ENCODE measurements at regions not wholly inside any gene's neighbourhood (a gene's known extent, or its start where the extent isn't known, plus 50 kb on each side); places are given as distances from the start of the nearest gene placed in this dataset.

DNA sequence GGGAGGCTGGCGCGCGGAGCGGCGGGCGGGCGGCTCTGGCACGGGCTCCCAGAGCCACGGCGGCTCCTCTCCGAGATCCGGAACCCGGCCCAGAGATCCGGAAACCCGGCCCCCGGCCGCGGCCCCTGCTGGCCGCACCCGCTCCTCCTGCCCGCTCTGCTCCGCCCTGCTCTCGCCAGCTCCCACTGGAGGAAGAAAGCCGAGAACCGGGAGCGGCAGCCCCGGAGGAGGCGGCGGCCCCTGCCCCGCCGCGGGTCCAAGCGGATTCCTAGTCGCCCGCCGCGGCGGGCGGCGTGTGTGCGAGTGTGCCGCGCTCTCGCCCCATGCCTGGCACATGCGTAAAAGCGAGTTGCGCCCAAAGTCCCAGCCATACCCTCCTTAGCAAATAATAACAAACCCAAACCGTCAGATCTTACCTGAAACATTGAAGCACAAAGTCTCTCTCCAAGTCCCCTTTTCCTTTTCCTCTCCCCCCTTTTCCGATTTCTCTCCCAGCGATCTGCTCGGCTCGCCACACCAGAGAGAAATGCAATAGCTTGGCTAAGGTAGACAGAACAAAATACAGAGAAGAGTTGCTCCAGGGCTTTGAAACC is 108.7 kb upstream of the KCTD1 start:
- H3K4me1 ChIP-seq = no peaks in the 10 kb centered on the region
- no peaks in the 10 kb centered on the region for H3K9me3 ChIP-seq
- peak overlapping the region; percentile 86 to 94 for H3K27ac ChIP-seq
- no peaks in the 10 kb centered on the region for H3K27me3 ChIP-seq
- DNase-seq = peak; percentile 71 to 78
- H3K36me3 ChIP-seq = no peaks in the 10 kb centered on the region
- peak overlapping the region; percentile 52 to 73 for H3K4me3 ChIP-seq
- peak; percentile 22 to 30 for TF ChIP-seq POLR2A (IDR thresholded peaks at IDR 0.05)
- TF ChIP-seq, protein P1, sequence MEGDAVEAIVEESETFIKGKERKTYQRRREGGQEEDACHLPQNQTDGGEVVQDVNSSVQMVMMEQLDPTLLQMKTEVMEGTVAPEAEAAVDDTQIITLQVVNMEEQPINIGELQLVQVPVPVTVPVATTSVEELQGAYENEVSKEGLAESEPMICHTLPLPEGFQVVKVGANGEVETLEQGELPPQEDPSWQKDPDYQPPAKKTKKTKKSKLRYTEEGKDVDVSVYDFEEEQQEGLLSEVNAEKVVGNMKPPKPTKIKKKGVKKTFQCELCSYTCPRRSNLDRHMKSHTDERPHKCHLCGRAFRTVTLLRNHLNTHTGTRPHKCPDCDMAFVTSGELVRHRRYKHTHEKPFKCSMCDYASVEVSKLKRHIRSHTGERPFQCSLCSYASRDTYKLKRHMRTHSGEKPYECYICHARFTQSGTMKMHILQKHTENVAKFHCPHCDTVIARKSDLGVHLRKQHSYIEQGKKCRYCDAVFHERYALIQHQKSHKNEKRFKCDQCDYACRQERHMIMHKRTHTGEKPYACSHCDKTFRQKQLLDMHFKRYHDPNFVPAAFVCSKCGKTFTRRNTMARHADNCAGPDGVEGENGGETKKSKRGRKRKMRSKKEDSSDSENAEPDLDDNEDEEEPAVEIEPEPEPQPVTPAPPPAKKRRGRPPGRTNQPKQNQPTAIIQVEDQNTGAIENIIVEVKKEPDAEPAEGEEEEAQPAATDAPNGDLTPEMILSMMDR (IDR thresholded peaks at IDR 0.05) = peak in 3 of 4 experiments; percentile 14 to 60 (median 41)
- intact Hi-C loops (cut with DNase I; ENCODE audit: low total_unique reads) = loop anchor here (10.0 kb wide), 1 partner anchor 112 kb away; the partner anchor contains the start of gene KCTD1

DNA sequence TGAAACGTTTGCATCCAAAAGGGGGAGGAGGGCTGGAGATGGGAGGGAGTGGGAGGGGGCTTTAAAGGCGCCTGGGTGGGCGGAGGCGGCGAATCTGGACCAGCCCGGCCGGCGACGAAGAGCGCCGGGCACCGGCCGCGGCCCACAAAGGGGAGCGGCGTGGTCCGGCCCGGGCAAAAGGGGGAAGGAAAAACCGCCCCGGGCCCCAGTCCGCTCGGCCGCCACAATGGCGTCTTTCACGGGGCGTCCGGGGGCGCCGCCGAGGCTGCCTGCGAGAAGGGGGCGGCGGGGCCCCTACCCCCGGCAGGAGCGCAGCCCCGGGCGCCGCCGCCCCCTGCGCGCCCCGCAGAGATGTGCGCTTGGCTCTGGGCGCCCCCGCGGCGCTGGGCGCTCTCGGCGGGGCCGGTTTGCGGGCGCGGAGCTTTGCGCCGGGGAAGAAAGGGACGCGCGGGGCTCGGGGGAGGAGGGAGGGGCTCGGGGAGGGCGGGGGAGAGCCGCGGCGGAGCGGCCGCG is 108.1 kb upstream of the KCTD1 start:
- Histone ChIP-seq H3K4me1 (no peaks in the 10 kb centered on the region), H3K27ac (peak overlapping the region; percentile 86 to 94), H3K4me3 (peak overlapping the region; percentile 52 to 73), H3K9me3 (no peaks in the 10 kb centered on the region), H3K27me3 (no peaks in the 10 kb centered on the region), H3K36me3 (no peaks in the 10 kb centered on the region)
- peak in 1 of 2 donors; percentile 23 for DNase-seq
- intact Hi-C loops (cut with DNase I; ENCODE audit: low total_unique reads) = loop anchor here (10.0 kb wide), 1 partner anchor 112 kb away; the partner anchor contains the start of gene KCTD1
- TF ChIP-seq, protein P1 (IDR thresholded peaks at IDR 0.05) = no peak
- TF ChIP-seq POLR2A (IDR thresholded peaks at IDR 0.05) = no peak

DNA sequence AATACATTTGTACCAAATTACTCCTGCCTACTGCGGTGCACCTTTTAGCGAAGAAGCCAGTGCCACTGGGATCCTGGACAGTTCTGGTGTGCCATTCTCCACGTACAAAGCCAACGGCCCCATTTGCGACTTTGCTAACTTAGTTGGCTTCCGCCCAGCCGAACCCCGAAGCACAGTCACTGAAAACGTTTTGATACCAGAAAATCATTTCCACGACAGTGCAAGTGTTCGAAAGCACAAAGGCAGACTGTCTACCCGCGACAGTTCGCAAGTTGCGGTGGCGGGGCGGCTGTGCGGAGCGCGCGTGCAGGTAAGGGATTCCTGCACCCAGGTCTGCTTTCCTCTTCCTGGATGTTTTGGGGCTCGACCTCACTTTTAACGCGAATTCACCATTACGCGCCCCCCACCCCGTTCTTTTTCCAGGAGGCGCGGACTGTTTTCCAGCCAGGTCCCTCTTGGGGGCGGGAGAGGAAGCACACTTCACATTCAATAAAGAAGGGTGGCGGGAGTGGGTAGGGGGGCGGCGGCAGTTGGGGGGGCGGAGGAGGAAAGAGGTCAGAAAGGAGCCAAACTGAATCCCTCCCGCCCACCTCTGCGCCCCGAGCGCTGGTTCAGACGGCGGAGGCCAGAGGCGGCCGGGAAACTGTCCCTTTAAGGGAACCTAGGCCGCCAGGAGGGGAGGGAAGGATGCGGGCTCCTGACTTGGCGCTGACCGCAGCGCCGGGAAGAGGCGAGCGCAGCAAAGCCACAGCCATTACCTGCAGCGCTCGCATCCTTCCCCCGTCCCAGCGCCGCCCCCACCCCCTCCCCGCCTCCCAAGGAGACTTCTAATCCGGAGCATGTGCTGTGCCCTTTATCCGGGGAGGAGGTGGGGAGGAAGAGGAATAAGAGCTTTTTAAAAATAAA is 107.4 kb upstream of the KCTD1 start:
- DNase-seq = peak; percentile 55 to 59
- H3K27ac ChIP-seq = peak overlapping the region; percentile 86 to 94
- intact Hi-C loops (cut with DNase I; ENCODE audit: low total_unique reads) = loop anchor here (10.0 kb wide), 1 partner anchor 111 kb away; the partner anchor contains the start of gene KCTD1

DNA sequence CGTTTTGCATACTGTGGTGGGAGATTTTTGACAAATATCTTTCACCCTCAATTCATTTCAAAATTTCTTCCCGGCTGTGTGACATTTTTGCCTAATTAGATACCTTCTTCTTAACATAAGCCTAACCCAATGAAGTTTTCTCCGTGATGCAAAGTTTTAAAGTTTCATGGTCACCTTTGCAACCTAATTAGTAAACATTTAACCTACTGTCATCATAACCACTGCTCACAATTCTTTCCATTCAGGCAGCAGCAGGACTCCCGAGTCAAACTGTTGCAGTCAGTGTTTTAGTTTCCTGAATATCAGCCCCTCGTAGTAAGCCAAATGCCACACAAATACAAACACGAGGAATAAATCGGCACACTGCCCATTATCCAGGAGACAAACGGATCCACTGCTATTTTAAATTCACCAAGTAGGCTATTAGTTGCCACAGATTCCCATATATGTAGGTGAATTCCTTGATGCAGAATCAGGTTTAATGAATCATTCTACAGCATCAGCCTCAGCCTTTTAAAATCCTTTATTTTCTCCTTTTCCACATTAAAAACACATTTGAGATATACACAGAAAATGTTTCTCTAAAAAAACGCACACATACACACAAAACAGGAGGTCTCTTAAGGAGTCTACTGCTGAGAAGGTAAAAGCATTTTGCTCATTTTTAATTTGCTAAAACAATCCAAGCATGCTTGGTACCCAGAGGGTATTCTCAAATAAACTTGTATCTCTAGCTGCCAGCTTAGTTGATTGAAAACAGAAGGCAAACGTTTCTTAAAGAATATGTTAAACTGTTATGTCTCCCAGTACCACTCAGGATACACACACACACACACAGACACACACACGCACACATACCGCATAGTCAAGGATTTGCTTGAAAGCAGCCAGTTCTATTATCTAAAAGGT is 106.5 kb upstream of the KCTD1 start:
- Histone ChIP-seq H3K27ac (peak overlapping the region; percentile 86 to 94), H3K27me3 (no peaks in the 10 kb centered on the region), H3K4me3 (peak overlapping the region in 1 of 2 donors; percentile 73), H3K4me1 (no peaks in the 10 kb centered on the region), H3K36me3 (no peaks in the 10 kb centered on the region), H3K9me3 (no peaks in the 10 kb centered on the region)
- no peak for DNase-seq
- TF ChIP-seq POLR2A (IDR thresholded peaks at IDR 0.05) = no peak
- TF ChIP-seq, protein P1 (IDR thresholded peaks at IDR 0.05) = no peak
- intact Hi-C loops (cut with DNase I; ENCODE audit: low total_unique reads) = loop anchor here (5.0 to 10.0 kb wide), 2 partner anchors 110 to 268 kb away; partner anchors contain the start of gene KCTD1

More for the DNA sequence above, 107.4 kb upstream of the KCTD1 start:
- no peaks in the 10 kb centered on the region for H3K9me3 ChIP-seq
- TF ChIP-seq, protein P1 (IDR thresholded peaks at IDR 0.05) = peak in 3 of 4 experiments; percentile 8 to 29 (median 25)
- no peak for TF ChIP-seq POLR2A (IDR thresholded peaks at IDR 0.05)
- H3K36me3 ChIP-seq = no peaks in the 10 kb centered on the region
- H3K4me3 ChIP-seq = peak overlapping the region; percentile 52 to 73
- no peaks in the 10 kb centered on the region for H3K27me3 ChIP-seq
- no peaks in the 10 kb centered on the region for H3K4me1 ChIP-seq
